ENCODE measurements at regions not wholly inside any gene's neighbourhood (a gene's known extent, or its start where the extent isn't known, plus 50 kb on each side); places are given as distances from the start of the nearest gene placed in this dataset.

DNA sequence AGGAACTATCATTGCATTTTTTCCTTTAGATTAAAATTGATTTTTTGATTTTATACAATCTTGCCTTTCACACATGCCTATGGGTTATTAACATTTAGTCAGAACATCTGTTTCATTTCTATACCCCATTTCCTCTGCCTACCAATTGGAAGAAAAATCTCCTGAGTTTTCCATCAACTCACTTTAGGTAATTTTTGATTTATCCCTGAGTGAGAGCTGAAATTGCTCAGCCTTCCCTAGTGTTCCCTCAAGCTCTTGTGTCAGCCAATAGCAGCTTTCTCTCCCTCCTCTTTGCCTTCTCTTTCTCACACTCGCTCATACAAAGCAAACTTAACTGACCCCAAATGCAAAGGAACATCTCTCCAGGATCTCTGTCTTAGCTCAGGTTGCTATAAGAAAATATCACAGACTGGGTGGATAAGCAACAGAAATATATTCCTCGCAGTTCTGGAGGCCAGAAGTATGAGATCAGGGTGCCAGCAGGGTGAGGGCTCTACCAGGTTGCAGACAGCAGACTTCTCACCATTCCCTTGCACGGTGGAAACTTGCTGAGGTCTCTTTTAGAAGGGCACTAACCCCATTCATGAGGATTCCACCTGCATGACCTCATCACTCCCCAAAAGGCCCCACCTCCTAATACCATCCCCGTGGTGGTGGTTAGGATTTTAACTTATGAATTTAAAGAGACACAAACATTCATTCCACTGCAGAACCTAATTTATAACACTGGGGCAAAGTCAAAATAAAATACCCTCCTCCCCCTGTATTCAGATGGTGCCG is 224.2 kb upstream of the SFSWAP start:
- Histone ChIP-seq H3K27ac (no peak overlapping the region), H3K36me3 (no peaks in the 10 kb centered on the region), H3K4me3 (no peak overlapping the region), H3K27me3 (peaks cover 0 to 17% (median 0%) of the 10 kb centered on the region in 9 donors), H3K9me3 (no peaks in the 10 kb centered on the region), H3K4me1 (peaks cover 0 to 7% (median 0%) of the 10 kb centered on the region in 12 donors)
- DNase-seq: no peak
- TF ChIP-seq, protein P1, sequence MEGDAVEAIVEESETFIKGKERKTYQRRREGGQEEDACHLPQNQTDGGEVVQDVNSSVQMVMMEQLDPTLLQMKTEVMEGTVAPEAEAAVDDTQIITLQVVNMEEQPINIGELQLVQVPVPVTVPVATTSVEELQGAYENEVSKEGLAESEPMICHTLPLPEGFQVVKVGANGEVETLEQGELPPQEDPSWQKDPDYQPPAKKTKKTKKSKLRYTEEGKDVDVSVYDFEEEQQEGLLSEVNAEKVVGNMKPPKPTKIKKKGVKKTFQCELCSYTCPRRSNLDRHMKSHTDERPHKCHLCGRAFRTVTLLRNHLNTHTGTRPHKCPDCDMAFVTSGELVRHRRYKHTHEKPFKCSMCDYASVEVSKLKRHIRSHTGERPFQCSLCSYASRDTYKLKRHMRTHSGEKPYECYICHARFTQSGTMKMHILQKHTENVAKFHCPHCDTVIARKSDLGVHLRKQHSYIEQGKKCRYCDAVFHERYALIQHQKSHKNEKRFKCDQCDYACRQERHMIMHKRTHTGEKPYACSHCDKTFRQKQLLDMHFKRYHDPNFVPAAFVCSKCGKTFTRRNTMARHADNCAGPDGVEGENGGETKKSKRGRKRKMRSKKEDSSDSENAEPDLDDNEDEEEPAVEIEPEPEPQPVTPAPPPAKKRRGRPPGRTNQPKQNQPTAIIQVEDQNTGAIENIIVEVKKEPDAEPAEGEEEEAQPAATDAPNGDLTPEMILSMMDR (IDR thresholded peaks at IDR 0.05): no peak
- no peak for TF ChIP-seq POLR2A (IDR thresholded peaks at IDR 0.05)
- ATAC-seq: no peak
- intact Hi-C loops (cut with DNase I): no loop called here
- 50 to 57% (median 55%) methylated on average over 5 of the region's 5 CpGs for WGBS, 4 donors

DNA sequence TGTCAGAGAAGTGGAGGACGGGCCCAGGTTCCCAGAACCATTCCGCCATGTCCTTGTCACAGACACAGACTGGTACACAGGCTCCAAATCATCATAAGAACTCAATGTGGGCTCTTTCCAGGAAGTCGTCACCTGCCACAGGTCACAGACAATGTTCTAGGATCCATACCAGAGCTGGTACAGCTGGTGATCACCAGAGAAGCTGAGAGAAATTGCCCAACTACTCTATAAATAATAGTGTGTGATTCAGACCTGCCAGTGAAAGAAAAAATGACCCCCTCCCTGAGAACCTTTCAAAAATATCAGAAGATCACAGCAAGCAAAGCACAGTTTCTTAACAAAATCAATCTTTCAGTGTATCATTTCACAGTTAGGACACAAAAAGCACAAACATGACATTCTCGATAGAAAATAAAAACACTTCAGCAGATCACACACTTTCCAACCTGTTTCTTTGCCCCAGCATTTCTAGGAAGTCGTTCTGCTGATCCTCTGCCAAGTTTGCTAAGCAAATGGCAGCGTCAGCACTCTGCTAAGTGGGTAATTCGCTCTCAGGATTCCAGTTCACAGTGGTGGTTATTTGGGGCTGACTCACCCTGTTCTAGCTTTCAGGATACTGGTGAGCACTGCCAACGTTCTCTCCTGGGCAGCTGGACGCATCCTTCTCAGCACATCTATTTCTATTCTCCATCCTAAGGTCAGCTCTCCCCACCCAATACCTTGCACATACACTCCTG is 223.3 kb upstream of the SFSWAP start:
- TF ChIP-seq, protein P1 (IDR thresholded peaks at IDR 0.05): no peak
- no peak for TF ChIP-seq POLR2A (IDR thresholded peaks at IDR 0.05)

DNA sequence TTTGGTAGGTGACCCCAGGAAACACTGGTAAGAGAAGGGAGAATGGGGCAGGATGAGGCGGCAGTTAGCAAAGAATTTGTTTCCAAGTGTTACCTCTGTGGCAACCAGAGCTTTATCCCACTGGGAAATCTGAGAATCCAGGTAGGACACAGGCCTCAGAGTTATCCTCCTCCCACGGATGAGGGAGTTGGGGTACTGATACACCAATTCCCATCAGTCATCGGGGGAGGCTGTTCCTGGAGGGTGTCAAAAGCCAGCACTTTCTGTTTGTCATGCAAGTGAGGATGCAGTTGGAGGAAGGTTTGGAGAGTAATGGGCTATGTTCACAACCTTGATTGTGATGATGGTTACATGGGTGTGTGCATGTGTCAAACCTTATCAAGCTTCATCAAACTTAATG is 221.2 kb upstream of the SFSWAP start:
- Histone ChIP-seq H3K27me3 (peaks cover 0 to 18% (median 0%) of the 10 kb centered on the region in 9 donors), H3K4me1 (peaks cover 0 to 7% (median 0%) of the 10 kb centered on the region in 12 donors), H3K36me3 (no peaks in the 10 kb centered on the region), H3K27ac (no peak overlapping the region), H3K9me3 (no peaks in the 10 kb centered on the region), H3K4me3 (no peak overlapping the region)
- DNase-seq (no peak), ATAC-seq (no peak)
- intact Hi-C loops (cut with DNase I): no loop called here
- TF ChIP-seq POLR2A (IDR thresholded peaks at IDR 0.05): no peak
- TF ChIP-seq, protein P1 (IDR thresholded peaks at IDR 0.05): no peak
- 86 to 92% (median 87%) methylated on average over 3 of the region's 3 CpGs for WGBS, 4 donors

More for the DNA sequence above, 223.3 kb upstream of the SFSWAP start:
- H3K4me3 ChIP-seq: no peak overlapping the region
- H3K9me3 ChIP-seq: no peaks in the 10 kb centered on the region
- H3K27ac ChIP-seq: no peak overlapping the region
- H3K27me3 ChIP-seq: peaks cover 0 to 12% (median 0%) of the 10 kb centered on the region in 9 donors
- no peaks in the 10 kb centered on the region for H3K36me3 ChIP-seq
- peaks cover 0 to 7% (median 0%) of the 10 kb centered on the region in 12 donors for H3K4me1 ChIP-seq
- ATAC-seq: peak in 2 of 4 donors; percentile 37 to 75
- DNase-seq: peak in 1 of 5 donors; percentile 36
- 40 to 58% (median 54%) methylated on average over 9 of the region's 9 CpGs for WGBS, 4 donors
- intact Hi-C loops (cut with DNase I): no loop called here

DNA sequence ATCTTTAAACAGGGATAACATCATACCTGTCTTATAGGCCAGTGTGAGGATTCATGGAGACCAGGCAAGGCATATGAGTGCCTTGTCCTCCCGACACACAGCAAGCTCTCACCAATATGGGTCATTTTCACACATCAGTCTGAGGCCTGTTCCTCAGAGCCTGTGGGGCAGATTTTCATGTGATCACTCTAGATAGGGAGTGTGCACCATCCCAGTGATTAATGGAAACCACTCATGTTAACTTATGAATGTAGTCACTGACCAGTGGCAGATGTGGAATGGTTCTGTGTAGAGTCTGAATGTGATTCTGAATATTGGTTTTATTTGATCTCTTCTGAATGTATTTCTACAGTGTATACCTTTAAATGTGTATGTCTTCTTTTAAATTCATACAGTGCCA is 219.7 kb upstream of the SFSWAP start:
- ATAC-seq (no peak), DNase-seq (no peak)
- intact Hi-C loops (cut with DNase I): no loop called here
- Histone ChIP-seq H3K36me3 (no peaks in the 10 kb centered on the region), H3K4me3 (no peak overlapping the region), H3K4me1 (peaks cover 0 to 7% (median 0%) of the 10 kb centered on the region in 12 donors), H3K9me3 (no peaks in the 10 kb centered on the region), H3K27me3 (peaks cover 0 to 19% (median 0%) of the 10 kb centered on the region in 9 donors), H3K27ac (no peak overlapping the region)
- TF ChIP-seq, protein P1 (IDR thresholded peaks at IDR 0.05): no peak
- no peak for TF ChIP-seq POLR2A (IDR thresholded peaks at IDR 0.05)
- 86 to 92% (median 89%) methylated on average over 1 of the region's 1 CpG for WGBS, 4 donors
